Tibial artery (tissue), 4 donors: ENCODE measurements at regions not wholly inside any gene's neighbourhood (a gene's known extent, or its start where the extent isn't known, plus 50 kb on each side); places are given as distances from the start of the nearest gene placed in this dataset.

ENCODE experiments used
- DNase-seq, 2 donors: peaks; one replicate each; pipeline ENCODE4 v3.0.0-alpha.2; 2019
- H3K27ac ChIP-seq, 2 donors: fragments of 200-600 bp; sonication (generic) in 1 of 2; 1 replicate in 1 of 2; 2 replicates in 1 of 2; pipeline ENCODE4 v1.5.1; 2018 to 2019; ENCODE audit warnings: mild to moderate bottlenecking in 1 of 2
- H3K27me3 ChIP-seq, 2 donors: fragments of 200-600 bp; sonication (generic) in 1 of 2; one replicate each; pipeline versions ENCODE4 v1.5.1 to v1.6.0; 2016 to 2019
- H3K36me3 ChIP-seq, 3 donors: fragments of 200-600 bp; sonication (generic) in 2 of 3; one replicate each; pipeline ENCODE4 v1.5.1; 2016 to 2019; ENCODE audit warnings: mild to moderate bottlenecking in 2 of 3
- H3K4me1 ChIP-seq, 4 donors: fragments of 200-600 bp; sonication (generic) in 2 of 4; 1 replicate in 3 of 4; 2 replicates in 1 of 4; pipeline ENCODE4 v1.5.1; 2016 to 2019
- H3K4me3 ChIP-seq, 2 donors: fragments of 200-600 bp; sonication (generic) in 1 of 2; 1 replicate in 1 of 2; 2 replicates in 1 of 2; pipeline ENCODE4 v1.5.1; 2018 to 2019; ENCODE audit warnings: mild to moderate bottlenecking in 2 of 2
- H3K9me3 ChIP-seq, 3 donors: fragments of 200-600 bp; sonication (generic) in 1 of 3; one replicate each; pipeline ENCODE4 v1.5.1; 2016 to 2019
- intact Hi-C: fragments of 100-400 bp; cut with DNase I; formaldehyde crosslinking; loops from one replicate; pipeline ENCODE4 v1.15.0; 2023; ENCODE audit warnings: low total_unique reads
- TF ChIP-seq, protein P1 (sequence below), 2 experiments: fragments of 200-600 bp in 1 of 2; fragments of 450-650 bp in 1 of 2; IDR thresholded peaks; one replicate each; pipeline ENCODE4 v1.5.1; 2017 to 2019; ENCODE audit warnings: antibody characterized with exemption in 2 of 2, mild to moderate bottlenecking in 1 of 2, moderate library complexity in 1 of 2

DNA sequence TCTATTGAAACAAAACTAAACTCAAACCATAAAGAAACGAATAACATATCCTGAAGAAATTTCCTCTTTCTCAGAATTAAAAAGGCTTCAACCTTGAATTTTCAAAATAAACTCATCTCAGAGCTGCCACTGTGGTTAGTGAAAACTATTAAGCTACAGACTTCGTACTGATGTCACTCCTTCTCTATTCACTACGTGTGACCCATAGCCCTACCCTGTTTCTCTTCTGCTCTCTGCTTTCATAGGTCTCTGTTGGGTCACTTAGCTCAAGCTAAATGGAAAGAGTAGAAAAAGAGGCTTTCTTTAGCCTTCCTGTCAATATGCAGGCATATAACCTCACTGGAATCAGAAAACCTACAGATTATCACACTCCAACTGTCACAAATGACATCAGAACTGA lies 126.6 kb upstream of the MME start:
- Histone ChIP-seq H3K9me3 (no peaks in the 10 kb centered on the region), H3K4me3 (no peak overlapping the region), H3K36me3 (no peaks in the 10 kb centered on the region), H3K4me1 (no peaks in the 10 kb centered on the region), H3K27ac (no peak overlapping the region), H3K27me3 (no peaks in the 10 kb centered on the region)
- DNase-seq, result no peak
- TF ChIP-seq, protein P1, sequence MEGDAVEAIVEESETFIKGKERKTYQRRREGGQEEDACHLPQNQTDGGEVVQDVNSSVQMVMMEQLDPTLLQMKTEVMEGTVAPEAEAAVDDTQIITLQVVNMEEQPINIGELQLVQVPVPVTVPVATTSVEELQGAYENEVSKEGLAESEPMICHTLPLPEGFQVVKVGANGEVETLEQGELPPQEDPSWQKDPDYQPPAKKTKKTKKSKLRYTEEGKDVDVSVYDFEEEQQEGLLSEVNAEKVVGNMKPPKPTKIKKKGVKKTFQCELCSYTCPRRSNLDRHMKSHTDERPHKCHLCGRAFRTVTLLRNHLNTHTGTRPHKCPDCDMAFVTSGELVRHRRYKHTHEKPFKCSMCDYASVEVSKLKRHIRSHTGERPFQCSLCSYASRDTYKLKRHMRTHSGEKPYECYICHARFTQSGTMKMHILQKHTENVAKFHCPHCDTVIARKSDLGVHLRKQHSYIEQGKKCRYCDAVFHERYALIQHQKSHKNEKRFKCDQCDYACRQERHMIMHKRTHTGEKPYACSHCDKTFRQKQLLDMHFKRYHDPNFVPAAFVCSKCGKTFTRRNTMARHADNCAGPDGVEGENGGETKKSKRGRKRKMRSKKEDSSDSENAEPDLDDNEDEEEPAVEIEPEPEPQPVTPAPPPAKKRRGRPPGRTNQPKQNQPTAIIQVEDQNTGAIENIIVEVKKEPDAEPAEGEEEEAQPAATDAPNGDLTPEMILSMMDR (IDR thresholded peaks at IDR 0.05), result no peak
- intact Hi-C loops, result no loop called here

DNA sequence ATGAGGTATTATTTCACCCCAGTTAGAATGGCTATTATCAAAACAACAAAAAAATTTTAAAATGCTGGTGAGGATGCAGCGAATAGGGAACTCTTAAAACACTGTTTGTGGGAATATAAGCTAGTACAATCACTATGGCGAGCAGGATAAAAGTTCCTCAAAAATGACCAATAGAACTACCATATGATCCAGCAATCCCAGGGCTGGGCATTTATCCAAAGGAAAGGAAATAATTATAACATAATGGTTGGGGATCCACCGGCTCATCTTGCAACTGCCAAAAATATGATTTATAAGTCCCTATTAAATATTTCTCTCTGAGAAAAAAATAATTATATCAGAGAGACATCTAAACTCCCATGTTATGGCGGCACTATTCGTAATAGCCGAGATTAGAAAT lies 127.6 kb upstream of the MME start:
- Histone ChIP-seq H3K27me3 (no peaks in the 10 kb centered on the region), H3K36me3 (no peaks in the 10 kb centered on the region), H3K4me1 (no peaks in the 10 kb centered on the region), H3K27ac (no peak overlapping the region), H3K9me3 (no peaks in the 10 kb centered on the region), H3K4me3 (no peak overlapping the region)
- intact Hi-C loops, result no loop called here
- DNase-seq, result no peak
- TF ChIP-seq, protein P1 (IDR thresholded peaks at IDR 0.05), result no peak

DNA sequence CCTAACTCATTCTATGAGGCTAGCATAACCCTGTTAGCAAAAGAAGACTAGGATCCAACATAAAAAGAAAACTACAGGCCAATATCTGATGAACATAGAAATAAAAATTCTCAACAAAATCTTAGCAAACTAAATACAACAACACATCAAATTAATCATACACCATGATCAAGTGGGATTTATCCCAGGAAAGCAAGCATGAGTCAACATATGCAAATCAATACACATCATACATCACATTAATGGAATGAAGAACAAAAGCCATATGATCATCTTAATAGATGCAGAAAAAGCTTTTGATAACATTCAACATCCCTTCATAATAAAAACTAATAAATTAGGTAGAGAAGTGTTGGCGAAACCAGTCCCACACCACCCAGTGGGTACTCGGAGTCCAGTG lies 136.1 kb upstream of the MME start:
- no peak for DNase-seq
- Histone ChIP-seq H3K27ac (no peak overlapping the region), H3K4me3 (no peak overlapping the region), H3K9me3 (peaks cover 0 to 3% (median 3%) of the 10 kb centered on the region in 3 donors), H3K36me3 (no peaks in the 10 kb centered on the region), H3K27me3 (no peaks in the 10 kb centered on the region), H3K4me1 (no peaks in the 10 kb centered on the region)
- TF ChIP-seq, protein P1 (IDR thresholded peaks at IDR 0.05), result no peak
- intact Hi-C loops, result no loop called here

DNA sequence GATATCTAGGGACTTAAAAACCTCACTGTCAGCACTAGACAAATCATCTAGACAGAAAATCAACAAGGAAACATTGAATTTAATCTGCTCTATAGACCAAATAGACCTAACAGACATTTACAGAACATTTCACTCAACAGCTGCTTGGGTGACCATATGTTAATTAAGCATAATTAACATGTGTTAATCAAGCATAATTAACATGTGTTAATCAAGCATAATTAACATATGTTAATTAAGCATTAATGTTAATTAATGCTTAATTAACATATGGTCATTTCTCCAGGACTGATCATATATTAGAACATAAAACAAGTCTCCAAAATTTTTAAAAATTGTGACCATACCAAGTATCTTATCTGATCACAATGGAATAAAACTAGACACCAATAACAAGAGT lies 137.3 kb upstream of the MME start:
- Histone ChIP-seq H3K27ac (no peak overlapping the region), H3K36me3 (no peaks in the 10 kb centered on the region), H3K4me3 (no peak overlapping the region)

DNA sequence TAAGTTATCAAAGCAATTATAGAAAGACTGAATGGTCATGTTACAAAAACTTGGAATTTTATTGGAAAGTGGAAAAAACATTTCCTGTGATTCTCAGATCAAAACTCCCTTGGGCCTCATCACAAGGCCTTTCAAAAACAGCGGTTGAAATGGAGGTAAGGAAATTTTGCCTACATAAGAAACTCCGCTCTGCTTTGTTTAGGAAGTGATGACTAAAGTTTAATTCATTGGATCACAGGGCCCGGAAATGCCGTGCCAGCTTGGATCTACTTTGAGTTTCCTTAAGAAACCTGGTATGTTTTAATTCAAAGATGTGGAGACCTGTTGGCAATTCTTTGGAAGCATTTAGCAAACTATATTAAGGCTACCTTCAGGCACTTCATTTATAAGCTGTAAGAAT lies 143.9 kb upstream of the MME start:
- intact Hi-C loops, result no loop called here
- Histone ChIP-seq H3K4me3 (no peak overlapping the region), H3K36me3 (no peaks in the 10 kb centered on the region), H3K27ac (no peak overlapping the region), H3K9me3 (no peaks in the 10 kb centered on the region), H3K27me3 (no peaks in the 10 kb centered on the region), H3K4me1 (no peaks in the 10 kb centered on the region)
- TF ChIP-seq, protein P1 (IDR thresholded peaks at IDR 0.05), result no peak
- no peak for DNase-seq

More for the DNA sequence above, 137.3 kb upstream of the MME start:
- Histone ChIP-seq H3K4me1 (no peaks in the 10 kb centered on the region), H3K9me3 (peaks cover 0 to 3% (median 3%) of the 10 kb centered on the region in 3 donors), H3K27me3 (no peaks in the 10 kb centered on the region)
- no peak for DNase-seq
- intact Hi-C loops, result no loop called here
- TF ChIP-seq, protein P1 (IDR thresholded peaks at IDR 0.05), result no peak

DNA sequence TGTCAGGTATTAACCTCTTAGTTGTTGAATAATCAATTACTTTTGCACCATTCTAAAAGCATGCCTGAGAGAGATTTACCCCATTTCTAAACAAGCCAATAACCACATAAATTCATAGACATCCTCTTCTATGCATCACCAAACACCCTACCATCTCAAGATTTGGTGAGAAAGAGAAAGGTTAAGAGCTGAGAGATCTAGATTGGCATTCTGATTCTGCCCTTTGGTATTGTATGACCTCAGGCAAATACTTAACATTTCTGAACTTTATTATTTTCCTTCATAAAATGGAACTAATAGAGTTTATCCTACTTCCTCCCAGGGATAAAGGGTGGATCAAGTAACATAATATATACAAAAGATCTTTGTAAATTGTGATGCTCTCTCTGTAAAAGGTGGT lies 146.5 kb upstream of the MME start:
- H3K36me3 ChIP-seq, result no peaks in the 10 kb centered on the region
- no peak for DNase-seq
- TF ChIP-seq, protein P1 (IDR thresholded peaks at IDR 0.05), result no peak
- H3K27me3 ChIP-seq, result no peaks in the 10 kb centered on the region
- H3K27ac ChIP-seq, result no peak overlapping the region
- H3K4me3 ChIP-seq, result no peak overlapping the region
- no peaks in the 10 kb centered on the region for H3K4me1 ChIP-seq
- H3K9me3 ChIP-seq, result no peaks in the 10 kb centered on the region
- intact Hi-C loops, result no loop called here
